Stimulated activated naive CD8-positive, alpha-beta T cell treated with anti-CD3 and anti-CD28 coated beads, Interleukin-15, Interleukin-2, amounts not matched to agents 100 U/mL and 50 U/mL, for 24 hours (primary cell): ENCODE measurements at regions not wholly inside any gene's neighbourhood (a gene's known extent, or its start where the extent isn't known, plus 50 kb on each side); places are given as distances from the start of the nearest gene placed in this dataset.

ENCODE experiments used
- ATAC-seq: fragments of 150-1000 bp; cut with Tn5 transposase; one replicate; pipeline ENCODE4 v1.10.0; 2021
- DNase-seq: peaks from one replicate; pipeline ENCODE4 v3.0.0; 2021

DNA sequence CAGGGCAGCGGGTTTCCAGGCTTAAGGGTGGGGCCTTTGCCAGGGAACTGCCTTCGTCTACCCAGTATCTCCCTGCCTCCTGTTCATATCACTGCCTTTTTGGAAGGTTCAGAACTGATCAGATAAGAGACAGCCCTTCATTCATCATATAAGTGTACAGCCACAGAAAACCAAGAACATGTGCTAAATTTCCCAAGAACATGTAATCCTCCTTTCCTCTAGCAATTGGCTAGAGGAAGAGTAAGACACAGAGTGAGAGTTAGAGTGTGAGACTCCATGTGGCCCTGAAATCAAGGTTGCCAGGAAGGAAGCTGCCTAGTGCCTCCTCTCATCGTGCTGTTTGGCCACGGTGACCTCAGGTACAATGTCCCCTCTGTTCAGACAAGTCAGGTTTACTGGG is 770.9 kb downstream of the TNS3 start:
- DNase-seq (no peak), ATAC-seq (no peak)

DNA sequence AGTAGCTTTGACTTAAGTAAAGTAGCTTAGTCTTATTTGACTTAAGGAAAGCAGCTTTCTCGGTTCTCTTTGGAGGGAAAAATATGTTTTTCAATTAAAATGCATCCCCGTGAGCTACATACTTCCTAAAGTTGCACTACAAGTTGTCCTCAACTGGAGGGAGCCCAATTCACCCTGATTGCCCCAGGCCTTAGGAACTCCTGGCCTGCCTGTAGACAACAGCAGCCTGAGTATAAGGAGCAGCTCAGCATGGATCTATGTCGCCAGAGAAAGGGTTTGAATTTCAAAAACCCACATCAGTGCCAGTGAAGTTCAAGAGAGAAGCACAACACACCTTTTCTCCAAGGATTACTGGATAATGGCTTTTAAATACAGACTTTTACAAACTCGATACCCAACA is 772.0 kb downstream of the TNS3 start:
- no peak for ATAC-seq
- no peak for DNase-seq

GRCh38 chr7:46806856-46807255 is 775.1 kb downstream of the TNS3 start:
- DNase-seq (no peak), ATAC-seq (no peak)

- ATAC-seq = no peak
Measured at GRCh38 chr7:46802479-46802878, 779.4 kb downstream of the TNS3 start.

DNA sequence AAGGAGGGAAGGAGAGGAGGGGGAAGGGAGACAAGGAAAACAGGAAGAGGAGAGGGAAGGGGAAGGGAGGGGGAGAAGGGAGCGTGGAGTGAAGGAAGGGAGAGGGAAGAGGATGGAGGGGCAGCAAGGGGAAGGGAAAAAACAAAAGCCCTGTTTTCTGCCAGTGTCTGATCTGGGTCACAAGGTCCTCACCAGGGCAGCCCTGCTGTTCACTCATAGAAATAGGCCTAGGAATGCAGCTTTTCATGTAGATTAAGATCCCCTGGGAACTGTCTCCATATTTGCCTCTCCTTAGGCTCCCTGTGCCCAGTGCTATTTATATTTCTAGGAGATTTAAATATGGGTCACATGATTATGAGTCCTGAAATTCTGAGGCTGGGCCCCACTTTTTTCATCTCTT is 790.7 kb downstream of the TNS3 start:
- no peak for DNase-seq
- ATAC-seq = no peak

More at GRCh38 chr7:46802479-46802878, 779.4 kb downstream of the TNS3 start:
- DNase-seq = no peak

DNA sequence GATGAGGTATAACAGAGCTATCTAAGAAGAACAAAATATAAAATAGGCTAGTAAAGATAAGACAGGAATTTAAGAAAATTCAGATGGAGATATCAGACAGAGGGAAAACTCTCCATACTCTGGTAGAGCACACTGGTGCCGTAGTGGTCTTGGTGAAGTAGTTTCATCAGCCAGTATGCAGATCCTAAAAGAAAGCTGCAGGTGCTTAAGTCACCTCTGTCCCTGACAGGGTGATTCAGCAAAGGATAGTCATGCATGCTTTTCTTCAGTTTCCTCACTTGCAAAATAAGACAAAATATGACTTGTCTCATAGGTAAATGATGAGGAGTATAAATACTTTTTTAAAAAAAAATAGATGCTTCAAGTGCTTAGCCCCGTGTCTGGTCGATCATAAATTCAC is 794.9 kb downstream of the TNS3 start:
- no peak for ATAC-seq
- no peak for DNase-seq

GRCh38 chr7:46786221-46786954 is 795.5 kb downstream of the TNS3 start:
- ATAC-seq (no peak), DNase-seq (no peak)

DNA sequence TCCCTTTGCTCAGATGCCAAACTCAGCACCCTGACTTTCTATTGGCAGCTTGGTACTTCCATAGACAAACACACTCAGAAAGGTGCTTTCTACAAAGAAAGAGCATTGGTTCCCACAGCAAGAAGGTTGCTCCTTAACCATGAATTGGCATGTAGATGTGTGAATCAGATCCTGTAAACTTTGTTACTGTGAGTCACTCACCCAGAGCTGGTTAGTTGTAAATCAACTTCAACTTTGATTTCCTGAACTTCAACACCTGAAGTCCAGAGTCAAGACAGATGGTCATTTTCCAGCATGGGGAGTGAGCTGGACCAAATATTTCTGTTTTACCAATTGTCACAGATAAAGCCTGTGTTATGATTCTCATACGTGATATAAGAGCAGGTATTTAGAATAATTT is 797.2 kb downstream of the TNS3 start:
- DNase-seq = no peak
- ATAC-seq = no peak

GRCh38 chr7:46781901-46782439 is 799.9 kb downstream of the TNS3 start:
- no peak for ATAC-seq
- DNase-seq = no peak

GRCh38 chr7:46776790-46777189 is 805.1 kb downstream of the TNS3 start:
- no peak for DNase-seq
- ATAC-seq = no peak

DNA sequence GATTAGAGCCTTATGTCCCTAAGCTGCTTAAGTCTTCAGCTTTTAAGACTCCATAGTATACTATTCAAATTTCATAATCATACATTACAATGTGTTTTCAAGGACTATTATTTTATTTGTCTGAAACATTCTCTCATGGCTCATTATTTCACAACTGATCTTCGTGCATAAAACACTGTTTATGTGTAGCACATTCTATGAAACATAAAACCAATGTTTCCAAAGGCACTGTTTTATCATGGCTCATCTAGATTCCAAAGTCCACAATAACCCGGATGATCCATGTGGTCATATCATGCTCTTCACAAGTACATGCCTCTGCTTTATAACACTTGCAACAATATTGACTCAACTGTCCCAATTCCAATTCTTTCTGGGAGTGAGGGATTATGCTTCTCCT is 806.1 kb downstream of the TNS3 start:
- ATAC-seq (no peak), DNase-seq (no peak)

- DNase-seq = no peak
- ATAC-seq = no peak
Measured at GRCh38 chr7:46775020-46775419, 806.9 kb downstream of the TNS3 start.

DNA sequence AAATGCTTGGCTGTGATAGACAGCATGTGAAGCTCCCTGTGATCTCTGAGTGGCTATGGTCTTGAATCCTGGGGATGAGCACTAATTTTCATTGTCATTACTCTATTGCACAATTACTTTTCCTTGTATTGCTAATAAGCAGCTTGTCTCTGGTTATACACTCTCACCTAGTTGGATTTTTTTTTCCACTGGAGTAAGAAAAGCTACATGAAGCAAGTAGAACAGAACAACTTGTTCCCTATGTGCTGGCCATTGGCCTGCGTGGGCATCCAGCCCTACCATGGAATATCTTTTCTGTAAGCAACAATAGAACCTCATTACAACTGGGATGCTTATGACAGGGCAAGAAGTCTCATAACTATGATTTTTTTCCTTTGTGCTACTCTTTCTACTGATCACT is 807.4 kb downstream of the TNS3 start:
- DNase-seq (no peak), ATAC-seq (no peak)

DNA sequence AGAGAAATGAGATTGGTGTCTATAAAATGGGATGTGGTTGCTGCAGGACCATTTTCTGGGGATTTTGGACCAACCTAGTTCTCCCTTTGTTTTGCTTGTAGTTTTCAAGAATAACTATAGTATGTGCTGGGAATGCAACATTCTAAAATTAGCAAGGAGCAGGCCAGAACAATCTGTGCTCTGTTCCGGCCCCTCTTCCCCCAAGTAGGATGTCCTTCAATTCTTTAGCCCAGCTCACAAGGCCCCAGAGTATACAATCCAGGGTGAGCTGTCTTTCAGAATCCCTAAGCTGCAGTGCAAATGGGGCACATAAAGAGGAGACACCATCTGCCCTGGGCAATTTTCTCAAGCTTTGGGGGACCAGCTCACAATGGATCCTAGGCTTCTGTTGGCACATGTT is 809.1 kb downstream of the TNS3 start:
- no peak for ATAC-seq
- DNase-seq = no peak

- no peak for DNase-seq
- no peak for ATAC-seq
Measured at GRCh38 chr7:46767071-46767470, 814.8 kb downstream of the TNS3 start.

GRCh38 chr7:46764100-46764936 is 817.6 kb downstream of the TNS3 start:
- ATAC-seq = no peak

GRCh38 chr7:46763344-46763743 is 818.6 kb downstream of the TNS3 start:
- ATAC-seq (no peak), DNase-seq (no peak)

More at GRCh38 chr7:46764100-46764936, 817.6 kb downstream of the TNS3 start:
- no peak for DNase-seq

DNA sequence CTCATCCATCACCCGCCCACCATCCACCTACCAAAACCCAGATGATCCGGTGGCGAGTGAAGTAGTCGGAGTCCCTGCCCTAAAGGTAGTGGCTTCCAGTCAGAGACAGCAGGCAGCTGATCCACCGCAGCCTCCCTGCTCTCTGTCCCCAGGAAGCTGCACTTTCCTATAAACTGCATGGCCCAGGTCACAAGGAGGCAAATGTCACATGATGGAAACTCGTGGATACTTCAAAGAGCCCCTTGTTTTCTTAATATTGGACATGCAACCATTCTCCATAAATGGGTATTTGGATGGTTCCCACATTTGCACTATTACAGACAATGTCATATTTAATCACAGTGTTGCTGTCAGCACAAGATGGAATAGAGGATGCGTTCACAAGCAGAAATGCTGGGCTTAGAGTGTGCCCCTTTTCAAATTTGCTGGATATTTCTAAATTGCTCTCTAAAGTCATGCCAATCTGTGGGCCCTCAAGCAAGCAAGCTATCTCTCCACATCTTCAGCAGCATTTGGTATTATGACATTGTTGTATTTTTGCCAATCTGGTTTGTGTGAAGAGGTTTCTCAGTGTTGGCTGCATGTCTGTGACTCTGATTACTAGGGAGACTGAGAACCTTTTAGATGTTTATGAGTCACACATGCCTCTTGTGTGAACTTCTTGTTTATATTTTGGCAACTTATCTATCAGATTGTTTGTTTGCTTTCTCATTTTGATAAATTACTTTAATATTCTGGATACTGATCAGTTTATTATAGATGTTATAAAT is 822.0 kb downstream of the TNS3 start:
- ATAC-seq = no peak

DNA sequence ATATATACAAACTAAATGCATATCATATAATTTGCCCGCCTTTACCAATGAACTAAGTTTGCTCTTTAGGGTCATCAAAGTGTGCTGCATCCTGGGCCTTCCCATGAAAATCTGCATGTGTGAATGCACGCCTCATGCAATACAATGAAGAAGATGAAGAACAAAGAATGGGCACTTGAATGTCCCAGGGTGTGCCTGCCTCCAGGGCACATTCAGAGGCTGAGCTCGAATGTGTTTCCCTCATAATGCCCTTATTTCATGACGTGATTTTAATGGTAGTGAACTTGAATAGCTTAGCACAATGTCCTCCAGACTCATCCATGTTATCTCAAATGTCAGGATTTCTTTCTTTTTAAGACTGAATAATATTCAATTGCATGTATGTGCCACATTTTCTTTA is 824.9 kb downstream of the TNS3 start:
- ATAC-seq = no peak
- DNase-seq = no peak

More for the DNA sequence above, 822.0 kb downstream of the TNS3 start:
- DNase-seq = no peak

- ATAC-seq (no peak), DNase-seq (no peak)
Measured at GRCh38 chr7:46756256-46756655, 825.7 kb downstream of the TNS3 start.

DNA sequence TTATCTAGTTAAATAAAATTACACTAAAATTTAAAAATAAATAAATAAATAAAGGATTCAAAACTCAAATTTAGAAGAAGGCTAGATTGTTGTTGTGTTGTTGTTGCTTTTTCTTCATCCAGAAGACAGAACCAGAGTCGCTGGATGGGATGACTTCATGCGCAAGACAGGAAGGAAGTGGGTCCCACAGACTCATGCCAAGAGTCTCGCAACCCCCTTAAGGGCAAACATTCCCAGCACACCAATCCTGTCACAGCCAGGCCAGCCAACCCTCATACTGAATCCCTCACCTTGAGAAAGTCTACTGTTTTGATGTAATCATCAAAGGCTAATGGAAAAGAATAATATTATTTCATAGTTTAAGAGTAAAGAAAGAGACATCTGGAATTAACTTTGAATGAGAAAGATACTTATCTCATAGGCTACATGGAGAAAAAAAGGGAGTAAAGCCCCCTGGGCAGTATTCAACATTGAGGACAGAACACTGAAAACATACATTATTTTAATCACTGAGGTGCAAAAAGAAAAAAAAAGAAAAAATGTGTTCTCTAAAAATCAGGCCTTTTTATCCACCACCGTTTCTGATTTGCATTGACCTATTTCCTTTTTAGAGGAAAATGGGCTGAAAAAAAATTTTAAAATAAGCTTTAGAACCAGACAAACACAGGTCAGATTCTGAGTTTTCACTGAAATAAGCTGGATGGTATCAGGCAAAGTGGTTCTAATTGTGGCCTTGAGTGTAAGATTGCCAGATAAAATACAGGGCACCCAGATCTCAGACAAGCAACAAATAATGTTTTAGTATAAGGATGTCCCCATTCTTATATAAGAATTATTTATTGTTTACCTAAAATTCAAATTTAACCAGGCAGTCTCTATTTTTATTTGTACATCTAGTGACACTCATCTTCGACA is 826.5 kb downstream of the TNS3 start:
- ATAC-seq = no peak
- DNase-seq = no peak
